DOHH2 (cell line): ENCODE measurements at regions not wholly inside any gene's neighbourhood (a gene's known extent, or its start where the extent isn't known, plus 50 kb on each side); places are given as distances from the start of the nearest gene placed in this dataset.

Source experiments
- EZH2phosphoT487 ChIP-seq: fragments of 200-600 bp; sonication (generic); IDR thresholded peaks from 2 replicates; pipeline ENCODE4 v1.6.1; 2017; ENCODE audit warnings: borderline replicate concordance, mild to moderate bottlenecking, antibody characterized with exemption, low read length, moderate library complexity, mixed read lengths
- TF ChIP-seq, protein P1 (sequence below): fragments of 200-600 bp; sonication (generic); IDR thresholded peaks from one replicate; pipeline ENCODE4 v1.5.1; 2014; ENCODE audit warnings: antibody characterized with exemption, mild to moderate bottlenecking, low read depth, low read length; ENCODE audit not compliant: poor library complexity, severe bottlenecking

DNA sequence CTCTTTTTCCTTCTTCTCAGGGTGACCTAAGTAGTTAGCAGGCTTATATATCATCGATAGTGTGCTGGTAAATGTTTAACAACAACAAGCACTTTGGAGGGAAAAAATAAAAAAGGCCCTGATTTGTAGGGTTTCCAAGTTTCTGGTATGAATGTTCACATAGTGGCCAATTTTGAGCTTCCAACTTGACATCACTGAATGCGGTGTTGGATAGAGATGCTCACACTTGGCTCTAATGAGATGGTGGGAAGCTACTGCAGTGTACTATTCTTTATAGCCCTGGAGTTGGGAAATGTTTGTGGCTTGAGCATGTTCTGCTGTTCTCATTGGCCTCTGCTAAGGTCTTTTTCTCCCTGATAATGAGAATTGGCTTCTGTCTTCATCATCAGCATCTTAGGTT lies 875.3 kb downstream of the PCDH7 start:
- TF ChIP-seq, protein P1, sequence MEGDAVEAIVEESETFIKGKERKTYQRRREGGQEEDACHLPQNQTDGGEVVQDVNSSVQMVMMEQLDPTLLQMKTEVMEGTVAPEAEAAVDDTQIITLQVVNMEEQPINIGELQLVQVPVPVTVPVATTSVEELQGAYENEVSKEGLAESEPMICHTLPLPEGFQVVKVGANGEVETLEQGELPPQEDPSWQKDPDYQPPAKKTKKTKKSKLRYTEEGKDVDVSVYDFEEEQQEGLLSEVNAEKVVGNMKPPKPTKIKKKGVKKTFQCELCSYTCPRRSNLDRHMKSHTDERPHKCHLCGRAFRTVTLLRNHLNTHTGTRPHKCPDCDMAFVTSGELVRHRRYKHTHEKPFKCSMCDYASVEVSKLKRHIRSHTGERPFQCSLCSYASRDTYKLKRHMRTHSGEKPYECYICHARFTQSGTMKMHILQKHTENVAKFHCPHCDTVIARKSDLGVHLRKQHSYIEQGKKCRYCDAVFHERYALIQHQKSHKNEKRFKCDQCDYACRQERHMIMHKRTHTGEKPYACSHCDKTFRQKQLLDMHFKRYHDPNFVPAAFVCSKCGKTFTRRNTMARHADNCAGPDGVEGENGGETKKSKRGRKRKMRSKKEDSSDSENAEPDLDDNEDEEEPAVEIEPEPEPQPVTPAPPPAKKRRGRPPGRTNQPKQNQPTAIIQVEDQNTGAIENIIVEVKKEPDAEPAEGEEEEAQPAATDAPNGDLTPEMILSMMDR, result no peak
- TF ChIP-seq EZH2phosphoT487, result no peak
